HG03280 (cell line): ENCODE measurements at regions not wholly inside any gene's neighbourhood (a gene's known extent, or its start where the extent isn't known, plus 50 kb on each side); places are given as distances from the start of the nearest gene placed in this dataset.

ENCODE experiments used
- ATAC-seq: cut with Tn5 transposase; IDR thresholded peaks from one replicate; pipeline ENCODE4 v1.9.1; 2021; ENCODE audit warnings: mild to moderate bottlenecking, moderate library complexity; ENCODE audit not compliant: unreplicated experiment

- ATAC-seq, result no peak
Observed at GRCh38 chr2:236712961-236713673, 143.5 kb downstream of the ACKR3 start.

- ATAC-seq, result no peak
Observed at GRCh38 chr2:236714080-236714479, 144.5 kb downstream of the ACKR3 start.

GRCh38 chr2:236715077-236715476 lies 145.5 kb downstream of the ACKR3 start:
- ATAC-seq, result no peak

DNA sequence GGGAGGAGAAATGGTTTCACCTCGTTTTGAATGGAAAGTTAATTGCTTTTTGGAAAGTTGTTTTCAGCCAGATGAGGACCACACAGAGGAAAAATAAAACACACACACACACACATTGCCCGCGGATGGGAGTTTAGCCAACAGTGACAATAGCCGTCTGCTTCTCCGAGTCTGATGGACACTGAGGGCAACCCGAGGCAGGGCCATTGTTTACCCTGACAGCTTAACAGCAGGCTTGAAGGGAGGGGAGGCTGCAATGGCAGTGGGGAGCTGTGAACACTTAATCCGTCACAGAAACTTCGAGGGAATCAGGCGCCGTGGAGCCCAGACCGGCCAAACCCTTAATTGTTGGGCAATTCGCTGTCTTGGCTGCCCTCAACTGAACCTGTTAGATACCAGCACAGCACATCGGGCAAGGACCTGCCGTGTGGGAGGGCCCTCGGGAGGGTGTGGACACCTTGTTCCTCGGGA lies 145.9 kb downstream of the ACKR3 start:
- no peak for ATAC-seq

GRCh38 chr2:236717120-236717519 lies 147.5 kb downstream of the ACKR3 start:
- no peak for ATAC-seq

- ATAC-seq, result no peak
Observed at GRCh38 chr2:236717729-236718128, 148.1 kb downstream of the ACKR3 start.

GRCh38 chr2:236718207-236718992 lies 148.8 kb downstream of the ACKR3 start:
- ATAC-seq, result no peak

- no peak for ATAC-seq
Observed at GRCh38 chr2:236719192-236719635, 149.6 kb downstream of the ACKR3 start.

GRCh38 chr2:236720974-236721540 lies 151.4 kb downstream of the ACKR3 start:
- no peak for ATAC-seq

DNA sequence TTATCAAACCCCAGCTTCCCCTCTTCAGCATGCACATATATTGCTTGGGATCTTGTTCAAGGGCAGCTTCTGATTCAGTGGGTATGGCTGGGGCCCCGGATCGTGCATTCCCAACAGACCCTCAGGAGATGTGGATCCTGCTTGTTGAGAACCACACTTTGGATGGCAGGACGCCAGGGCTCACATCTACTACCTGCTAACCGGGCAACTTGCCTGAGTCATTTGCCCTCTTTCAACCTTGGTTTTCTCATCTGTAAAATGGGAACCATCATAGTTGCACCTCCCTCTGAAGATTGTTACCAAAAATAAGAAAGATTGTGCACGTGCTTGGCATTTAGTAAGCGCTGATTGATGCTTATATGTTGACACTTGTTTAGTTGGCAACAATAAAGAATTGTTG lies 154.6 kb downstream of the ACKR3 start:
- ATAC-seq, result no peak

DNA sequence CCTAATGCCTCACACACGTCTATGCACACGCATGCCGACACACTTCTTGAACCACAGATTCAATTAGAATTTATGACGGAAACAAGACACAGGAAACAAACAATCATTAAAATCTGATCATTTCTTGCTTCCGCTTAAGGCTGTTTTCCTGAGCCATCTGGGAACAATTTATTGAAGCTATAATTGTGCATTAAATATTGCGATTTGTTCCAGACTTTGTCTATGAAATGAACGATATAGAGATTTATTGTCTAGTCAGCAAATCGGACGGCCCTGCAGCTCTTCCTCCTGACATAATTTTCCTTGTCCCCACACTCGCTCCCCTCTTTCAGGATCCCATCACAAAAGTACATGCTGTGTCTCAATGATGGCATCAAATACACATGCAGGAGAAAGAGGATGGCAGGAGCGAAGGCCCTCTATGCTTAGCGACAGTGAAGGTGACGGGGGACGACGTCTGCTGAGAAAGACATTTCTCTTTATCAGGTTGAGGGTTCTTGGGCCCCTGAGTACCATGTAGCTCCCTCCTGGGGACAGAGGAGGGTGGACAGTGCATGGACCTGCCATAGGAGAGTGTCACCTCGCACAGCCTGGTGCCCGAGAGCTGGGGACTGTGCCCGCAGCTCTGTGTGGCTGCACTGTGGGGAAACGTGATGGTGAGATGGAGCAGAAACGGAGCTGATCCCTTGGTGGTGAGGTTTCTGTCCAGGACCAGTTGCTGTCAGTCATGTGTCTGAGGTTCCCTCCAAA lies 157.3 kb downstream of the ACKR3 start:
- ATAC-seq, result no peak

GRCh38 chr2:236728916-236729670 lies 159.5 kb downstream of the ACKR3 start:
- ATAC-seq, result no peak

DNA sequence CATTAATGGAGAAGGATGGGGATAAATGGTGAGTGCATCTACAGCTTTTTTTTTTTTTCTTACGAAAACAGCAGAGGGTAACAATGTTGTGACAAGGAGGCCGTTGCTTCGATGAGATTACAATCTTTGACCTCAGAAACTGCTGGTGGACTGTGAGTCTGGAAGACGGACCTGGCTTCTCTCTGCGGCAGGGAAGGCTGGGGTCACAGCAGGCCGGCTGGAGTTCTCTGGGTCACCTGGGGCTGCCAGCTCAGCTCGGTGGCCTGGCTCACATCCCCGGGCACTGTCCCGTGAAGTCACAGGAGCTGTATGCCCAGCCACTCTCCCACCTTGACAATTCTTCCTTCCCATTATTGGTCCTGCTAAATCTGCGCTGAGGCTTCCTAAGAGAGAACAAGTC lies 160.8 kb downstream of the ACKR3 start:
- no peak for ATAC-seq

DNA sequence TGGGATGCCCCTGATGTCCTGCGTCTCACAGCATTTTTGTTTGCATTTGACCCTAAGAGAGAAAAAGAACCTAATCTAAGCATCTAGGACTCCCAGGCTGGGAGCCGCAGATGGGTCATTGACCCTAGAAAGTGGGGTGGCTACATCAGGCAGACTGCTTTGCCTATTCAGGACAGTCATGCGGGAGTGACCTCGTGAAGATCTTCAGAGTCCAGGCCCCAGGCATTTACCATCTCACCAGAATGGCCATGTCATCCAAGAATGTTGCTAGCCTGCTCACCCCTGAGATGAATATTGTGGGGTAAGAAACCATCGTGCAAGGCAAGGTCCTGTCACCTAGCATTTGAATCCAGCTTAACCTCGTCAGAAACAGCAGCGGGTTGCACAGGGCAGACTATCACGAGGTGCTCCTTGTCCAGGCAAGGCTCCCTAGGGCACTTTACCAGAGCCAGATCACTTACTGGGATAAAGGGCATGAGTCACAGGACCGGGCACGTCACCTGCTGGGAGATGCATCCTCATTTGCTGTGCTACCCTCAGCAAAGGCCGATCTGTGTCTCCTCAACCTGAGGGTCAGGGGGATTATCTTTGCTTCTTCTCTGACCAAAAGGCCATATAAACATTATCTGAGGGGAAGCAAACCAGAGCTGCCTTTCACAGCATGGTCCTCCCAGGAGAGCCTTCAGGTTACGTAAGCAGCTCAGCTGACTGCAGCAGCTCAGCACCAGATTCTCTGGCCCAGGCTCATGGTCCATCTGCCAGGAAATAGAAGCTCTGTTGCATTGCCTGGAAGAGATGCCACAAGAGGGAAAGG lies 162.3 kb downstream of the ACKR3 start:
- no peak for ATAC-seq

DNA sequence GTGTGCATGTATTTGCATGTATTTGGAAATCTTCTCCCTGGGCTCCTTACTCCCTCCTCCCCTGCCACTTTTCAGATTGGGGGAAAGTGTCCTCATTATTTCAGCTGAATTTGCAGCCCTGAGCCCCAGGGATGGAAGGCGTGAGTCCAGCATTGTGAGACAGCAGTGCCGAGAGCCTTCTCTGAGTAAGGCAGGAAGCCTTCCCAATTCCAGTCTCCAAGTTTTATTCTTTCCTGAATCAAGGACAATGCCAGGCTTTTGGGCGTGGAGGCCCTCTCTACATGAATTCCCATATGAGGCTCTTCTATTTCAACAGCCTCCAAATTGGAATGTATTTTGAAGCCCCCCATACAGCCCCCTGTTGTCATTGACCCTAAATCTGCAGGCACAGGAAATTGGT lies 163.5 kb downstream of the ACKR3 start:
- no peak for ATAC-seq

GRCh38 chr2:236735825-236736238 lies 166.2 kb downstream of the ACKR3 start:
- no peak for ATAC-seq

GRCh38 chr2:236738030-236738429 lies 168.4 kb downstream of the ACKR3 start:
- no peak for ATAC-seq

DNA sequence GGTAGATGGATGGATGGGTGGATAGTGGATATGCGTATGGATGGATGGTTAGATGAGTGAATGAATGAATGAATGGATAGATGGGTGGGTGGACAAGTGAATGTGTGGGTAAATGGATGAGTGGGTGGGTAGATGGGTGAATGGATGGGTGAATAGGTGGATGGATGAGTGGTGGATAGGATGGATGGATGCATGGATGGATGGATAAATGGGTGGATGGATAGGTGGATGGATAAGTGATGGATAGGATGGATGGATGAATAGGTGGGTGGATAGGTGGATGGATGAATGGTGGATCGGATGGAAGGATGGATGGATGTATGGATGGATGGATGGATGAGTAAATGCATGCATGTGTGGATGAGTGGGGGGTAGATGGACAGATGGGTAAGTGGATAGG lies 169.3 kb downstream of the ACKR3 start:
- ATAC-seq, result no peak

DNA sequence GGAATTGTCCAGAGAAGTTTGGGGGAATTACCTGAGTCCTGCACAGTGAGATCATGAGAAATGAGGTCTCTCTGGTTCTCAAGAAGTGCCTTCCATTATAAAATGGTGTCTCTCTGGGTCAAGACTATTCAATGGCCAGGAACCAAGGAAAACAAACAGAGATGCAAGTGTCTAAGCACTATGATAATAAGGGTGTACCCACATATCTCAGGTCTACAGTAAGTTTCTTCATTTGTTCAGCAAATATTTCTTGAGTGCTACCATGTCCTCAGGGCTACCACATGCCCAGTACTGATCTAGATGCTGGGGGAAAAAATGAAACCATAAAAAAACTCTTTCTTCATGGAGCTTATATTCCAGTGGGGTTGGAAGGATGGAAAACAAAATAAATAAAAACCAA lies 170.0 kb downstream of the ACKR3 start:
- no peak for ATAC-seq

DNA sequence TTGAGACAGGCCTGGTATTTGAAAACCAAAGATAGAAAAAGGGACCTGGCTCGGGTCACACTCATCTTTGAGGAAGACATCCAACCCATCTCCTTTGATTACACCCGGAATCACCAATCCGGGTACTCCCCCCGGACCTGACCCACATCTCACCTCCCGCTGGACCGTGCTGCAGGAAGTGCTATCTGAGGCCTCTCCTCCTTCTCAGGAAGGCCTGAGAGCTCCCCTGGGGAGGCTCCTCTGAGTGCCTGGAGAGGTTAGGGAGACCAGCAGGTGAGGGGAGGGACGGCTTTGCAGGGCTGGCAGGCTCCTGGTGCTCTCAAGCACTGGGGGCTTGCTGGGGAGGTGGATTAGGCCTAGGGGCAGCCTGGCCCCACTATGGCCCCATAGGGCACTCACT lies 170.9 kb downstream of the ACKR3 start:
- no peak for ATAC-seq
